ENCODE measurements at regions not wholly inside any gene's neighbourhood (a gene's known extent, or its start where the extent isn't known, plus 50 kb on each side); places are given as distances from the start of the nearest gene placed in this dataset.

DNA sequence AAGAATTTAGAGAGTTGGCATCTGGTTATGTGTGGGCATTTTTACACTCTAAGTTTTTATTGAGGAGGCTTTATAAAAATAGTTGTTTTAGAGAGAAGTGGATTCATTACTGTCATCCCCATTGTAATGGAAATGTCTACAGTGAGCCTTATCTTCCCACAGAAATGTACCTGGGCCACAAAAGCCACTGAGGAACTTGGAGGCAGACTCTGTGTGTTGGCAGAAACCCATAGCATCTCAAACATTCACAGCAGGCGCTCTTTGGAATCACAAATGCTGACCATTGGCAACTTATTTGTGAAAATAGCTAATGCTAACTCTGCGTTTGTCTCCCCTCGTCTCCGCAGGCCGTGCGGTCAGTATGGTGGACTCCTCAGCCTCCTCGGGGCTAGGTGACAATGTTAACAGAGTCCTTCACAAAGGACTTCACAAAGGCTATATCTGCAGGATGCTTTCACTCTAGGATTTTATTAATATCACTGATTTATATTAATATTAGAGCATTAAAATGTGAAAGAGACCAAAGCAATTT is 689.1 kb upstream of the POU3F3 start:
- TF ChIP-seq, protein P1, sequence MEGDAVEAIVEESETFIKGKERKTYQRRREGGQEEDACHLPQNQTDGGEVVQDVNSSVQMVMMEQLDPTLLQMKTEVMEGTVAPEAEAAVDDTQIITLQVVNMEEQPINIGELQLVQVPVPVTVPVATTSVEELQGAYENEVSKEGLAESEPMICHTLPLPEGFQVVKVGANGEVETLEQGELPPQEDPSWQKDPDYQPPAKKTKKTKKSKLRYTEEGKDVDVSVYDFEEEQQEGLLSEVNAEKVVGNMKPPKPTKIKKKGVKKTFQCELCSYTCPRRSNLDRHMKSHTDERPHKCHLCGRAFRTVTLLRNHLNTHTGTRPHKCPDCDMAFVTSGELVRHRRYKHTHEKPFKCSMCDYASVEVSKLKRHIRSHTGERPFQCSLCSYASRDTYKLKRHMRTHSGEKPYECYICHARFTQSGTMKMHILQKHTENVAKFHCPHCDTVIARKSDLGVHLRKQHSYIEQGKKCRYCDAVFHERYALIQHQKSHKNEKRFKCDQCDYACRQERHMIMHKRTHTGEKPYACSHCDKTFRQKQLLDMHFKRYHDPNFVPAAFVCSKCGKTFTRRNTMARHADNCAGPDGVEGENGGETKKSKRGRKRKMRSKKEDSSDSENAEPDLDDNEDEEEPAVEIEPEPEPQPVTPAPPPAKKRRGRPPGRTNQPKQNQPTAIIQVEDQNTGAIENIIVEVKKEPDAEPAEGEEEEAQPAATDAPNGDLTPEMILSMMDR (IDR thresholded peaks at IDR 0.05; ENCODE audit: control extremely low read depth, extremely low read depth, low read depth, missing control alignments): no peak
- ChIA-PET POLR2A (no interaction called here), CTCF (no interaction called here)
- DNase-seq (ENCODE audit: extremely low spot score): no peak

DNA sequence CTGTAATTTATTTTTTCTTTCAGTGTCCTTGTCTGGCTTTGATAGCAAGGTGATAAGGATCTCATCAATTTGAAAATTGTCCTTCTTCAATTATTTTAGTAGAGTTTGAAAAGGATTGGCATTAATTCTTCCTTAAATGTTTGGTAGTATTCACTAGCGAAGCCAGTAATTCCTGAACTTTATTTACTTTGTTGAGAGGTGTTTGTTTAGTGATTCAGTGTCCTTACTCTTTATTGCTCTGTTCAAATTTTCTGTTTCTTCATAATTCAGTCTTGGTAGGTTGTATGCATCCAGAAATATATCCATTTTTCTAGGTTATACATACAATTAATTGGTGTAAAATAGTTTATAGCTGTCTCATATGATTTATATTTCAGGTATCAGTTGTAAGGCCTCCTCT is 676.7 kb upstream of the POU3F3 start:
- POLR2A ChIA-PET: no interaction called here
- TF ChIP-seq, protein P1 (IDR thresholded peaks at IDR 0.05; ENCODE audit: control extremely low read depth, extremely low read depth, low read depth, missing control alignments): no peak
- DNase-seq (ENCODE audit: extremely low spot score): no peak
- CTCF ChIA-PET: no interaction called here

DNA sequence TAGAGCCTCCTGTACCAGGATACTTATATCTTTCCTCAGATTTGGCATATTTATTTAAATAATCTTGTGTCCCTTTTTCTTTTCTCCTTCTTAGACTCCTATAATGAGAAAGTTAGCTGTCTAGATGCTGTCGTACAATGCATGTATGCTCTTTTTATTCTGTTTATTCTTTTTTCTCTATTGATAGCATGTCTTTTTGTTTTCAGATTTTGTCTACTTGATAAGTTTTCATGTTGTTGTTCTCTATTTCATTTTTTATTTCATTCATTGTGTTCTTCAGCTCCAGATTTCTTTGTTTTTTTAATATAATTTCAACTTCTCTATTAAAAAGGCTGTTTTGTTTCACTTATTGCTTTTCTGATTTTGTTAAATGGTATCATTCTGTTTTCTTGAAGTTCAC is 674.3 kb upstream of the POU3F3 start:
- DNase-seq (ENCODE audit: extremely low spot score): no peak
- ChIA-PET POLR2A (no interaction called here), CTCF (interaction anchor here (0.6 to 0.8 kb wide), 2 partner anchors 9 to 10 kb away, joined by 3 to 4 read pairs; no protein-coding TSS in a partner anchor)
- TF ChIP-seq, protein P1 (IDR thresholded peaks at IDR 0.05; ENCODE audit: control extremely low read depth, extremely low read depth, low read depth, missing control alignments): no peak

DNA sequence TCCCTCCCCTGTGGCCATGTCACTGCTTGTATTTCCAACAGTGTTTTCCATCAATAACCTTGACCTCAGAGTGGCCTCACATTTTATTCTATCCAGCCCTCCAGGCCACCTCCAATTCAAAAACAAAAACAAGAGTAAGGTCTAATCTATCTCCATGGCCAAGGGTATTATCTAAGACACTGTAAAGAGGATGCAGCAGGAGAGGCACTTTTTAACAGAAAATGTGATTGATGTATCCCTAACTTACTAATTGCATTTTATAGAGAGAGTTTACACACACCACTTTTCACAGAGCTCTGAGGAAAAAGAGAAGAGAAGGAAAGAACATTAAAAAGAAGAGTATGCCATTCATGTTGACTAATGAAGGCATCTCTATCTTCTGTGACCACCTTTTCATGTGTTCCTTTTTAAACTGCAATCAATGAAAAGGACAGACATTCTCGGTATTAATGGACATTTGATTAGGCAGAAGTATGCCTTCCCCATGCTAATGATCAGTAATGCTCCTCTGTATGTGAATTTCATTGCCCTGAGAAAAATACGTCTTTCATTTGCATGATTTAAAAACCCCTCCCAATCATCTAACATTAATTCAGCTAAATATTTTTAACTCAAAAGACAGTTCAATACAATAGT is 653.3 kb upstream of the POU3F3 start:
- ChIA-PET POLR2A (no interaction called here), CTCF (interaction anchor here (0.9 kb wide), 1 partner anchor 13 kb away, joined by 3 read pairs; no protein-coding TSS in a partner anchor)
- TF ChIP-seq, protein P1 (IDR thresholded peaks at IDR 0.05; ENCODE audit: control extremely low read depth, extremely low read depth, low read depth, missing control alignments): no peak
- no peak for DNase-seq (ENCODE audit: extremely low spot score)

DNA sequence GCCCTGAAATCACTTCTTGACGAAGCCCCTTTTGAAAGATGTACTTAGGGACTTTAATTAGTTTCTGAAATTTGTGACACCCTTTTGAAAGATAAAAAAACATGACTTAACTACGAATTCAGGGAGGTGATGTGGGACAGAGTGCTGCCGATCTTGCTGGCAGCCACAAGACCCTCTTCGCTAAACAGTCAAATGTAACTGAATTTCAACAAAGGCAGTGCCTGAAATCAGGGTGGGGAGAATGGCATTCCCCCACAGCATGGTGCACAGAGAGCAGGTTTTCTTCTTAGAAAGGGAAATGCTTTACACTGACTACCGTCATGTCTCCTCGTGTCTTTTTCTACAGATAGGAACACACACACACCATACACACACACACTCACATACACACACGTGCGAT is 640.2 kb upstream of the POU3F3 start:
- POLR2A ChIA-PET: no interaction called here
- TF ChIP-seq, protein P1 (IDR thresholded peaks at IDR 0.05; ENCODE audit: control extremely low read depth, extremely low read depth, low read depth, missing control alignments): no peak
- CTCF ChIA-PET: no interaction called here
- DNase-seq (ENCODE audit: extremely low spot score): no peak

DNA sequence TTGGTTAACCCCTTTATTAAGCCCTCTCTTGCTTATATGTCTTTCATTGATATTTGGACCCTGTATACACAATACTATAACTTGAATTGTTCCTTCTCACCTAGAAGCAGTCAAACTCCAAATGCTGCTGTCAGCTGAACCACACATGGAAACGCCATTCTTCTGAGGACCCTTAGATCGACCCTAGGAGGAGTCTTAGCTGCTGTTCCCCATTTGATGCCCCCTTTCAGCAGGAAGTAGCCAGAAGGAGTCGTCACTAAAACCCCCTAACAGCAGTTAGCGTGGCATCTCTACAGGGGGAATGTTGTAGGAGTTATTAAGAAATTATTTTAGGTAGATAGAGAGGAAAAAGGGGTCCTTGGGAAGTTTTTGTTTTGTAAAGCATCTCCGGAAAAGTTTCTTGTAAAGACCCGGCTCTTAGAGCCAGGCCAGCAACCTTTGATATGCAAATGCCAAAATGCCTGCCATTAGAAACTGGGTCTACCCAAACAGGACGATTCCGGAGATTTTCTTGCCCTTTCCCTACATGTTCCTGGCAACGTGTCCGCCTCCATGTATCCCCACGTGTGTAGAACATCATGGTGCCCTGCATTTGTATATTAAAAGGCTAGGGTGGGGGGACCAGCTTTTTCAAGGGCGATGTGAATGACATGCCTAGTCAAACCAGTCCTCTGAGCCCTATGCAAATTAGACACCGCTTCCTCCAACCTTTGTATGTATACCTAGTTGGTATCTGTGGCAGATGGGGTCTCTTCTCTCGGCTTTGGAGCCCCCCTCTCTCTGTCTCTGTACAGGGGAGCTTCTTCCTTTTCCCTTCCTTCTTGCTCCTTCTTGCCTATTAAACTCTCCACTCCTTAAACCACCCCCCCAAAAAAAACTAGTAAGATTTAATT is 638.4 kb upstream of the POU3F3 start:
- POLR2A ChIA-PET: no interaction called here
- CTCF ChIA-PET: interaction anchor here (1.6 kb wide), 1 partner anchor 14 kb away, joined by 3 read pairs; no protein-coding TSS in a partner anchor
- TF ChIP-seq, protein P1 (IDR thresholded peaks at IDR 0.05; ENCODE audit: control extremely low read depth, extremely low read depth, low read depth, missing control alignments): no peak
- DNase-seq (ENCODE audit: extremely low spot score): no peak
